ENCODE measurements at regions not wholly inside any gene's neighbourhood (a gene's known extent, or its start where the extent isn't known, plus 50 kb on each side); places are given as distances from the start of the nearest gene placed in this dataset.

- Mint-ChIP-seq H3K4me1 (no peaks in the 10 kb centered on the region), H3K9me3 (no peaks in the 10 kb centered on the region), H3K4me3 (no peak overlapping the region), H3K27ac (ENCODE audit: low read depth) (no peak overlapping the region), H3K27me3 (no peaks in the 10 kb centered on the region), H3K36me3 (ENCODE audit: insufficient read depth) (no peaks in the 10 kb centered on the region)
- ATAC-seq (replicated peaks; ENCODE audit: extremely low read depth, poor library complexity, severe bottlenecking), result no peak
- no peak for DNase-seq (ENCODE audit: low spot score in 2 of 2)
Measured at GRCh38 chr3:14252321-14253021, 73.9 kb downstream of the LSM3 start.

DNA sequence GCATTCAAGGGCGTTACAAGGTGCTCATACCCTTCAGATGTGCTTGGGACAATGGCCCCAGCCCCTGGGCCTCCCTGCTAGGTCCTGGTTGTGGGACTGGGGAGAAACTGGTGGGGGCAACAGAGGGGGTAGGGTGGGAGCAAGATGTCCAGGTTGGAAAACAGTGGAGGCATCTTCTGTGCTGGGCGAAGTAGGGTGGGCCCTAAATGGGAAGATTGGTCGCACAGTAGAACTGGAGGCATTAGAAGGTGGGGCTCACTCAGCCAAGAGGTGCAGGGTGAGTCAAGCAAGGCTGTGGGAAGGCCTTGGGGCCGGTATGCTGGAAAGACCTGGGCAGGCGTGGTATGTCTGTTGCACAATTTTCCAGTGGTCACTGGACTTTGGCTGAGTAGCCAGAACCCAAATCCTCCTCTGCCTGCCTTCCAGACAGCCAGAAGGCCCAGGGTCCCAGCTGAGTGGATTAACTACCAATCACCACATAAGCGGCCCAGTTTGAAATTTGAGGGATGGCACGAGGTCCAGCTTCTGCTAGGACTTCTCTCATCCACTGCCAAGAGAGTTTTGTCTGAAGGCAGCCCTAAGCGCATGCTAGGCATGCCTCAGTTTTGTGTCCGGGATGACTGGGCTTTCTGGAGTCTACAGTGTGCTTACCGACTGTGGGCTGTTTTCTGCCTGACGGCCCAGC is 74.5 kb downstream of the LSM3 start:
- Mint-ChIP-seq H3K27ac (ENCODE audit: low read depth) (no peak overlapping the region), H3K4me3 (no peak overlapping the region), H3K27me3 (no peaks in the 10 kb centered on the region), H3K9me3 (no peaks in the 10 kb centered on the region), H3K4me1 (no peaks in the 10 kb centered on the region), H3K36me3 (ENCODE audit: insufficient read depth) (no peaks in the 10 kb centered on the region)
- ATAC-seq (replicated peaks; ENCODE audit: extremely low read depth, poor library complexity, severe bottlenecking), result no peak
- no peak for DNase-seq (ENCODE audit: low spot score in 2 of 2)

DNA sequence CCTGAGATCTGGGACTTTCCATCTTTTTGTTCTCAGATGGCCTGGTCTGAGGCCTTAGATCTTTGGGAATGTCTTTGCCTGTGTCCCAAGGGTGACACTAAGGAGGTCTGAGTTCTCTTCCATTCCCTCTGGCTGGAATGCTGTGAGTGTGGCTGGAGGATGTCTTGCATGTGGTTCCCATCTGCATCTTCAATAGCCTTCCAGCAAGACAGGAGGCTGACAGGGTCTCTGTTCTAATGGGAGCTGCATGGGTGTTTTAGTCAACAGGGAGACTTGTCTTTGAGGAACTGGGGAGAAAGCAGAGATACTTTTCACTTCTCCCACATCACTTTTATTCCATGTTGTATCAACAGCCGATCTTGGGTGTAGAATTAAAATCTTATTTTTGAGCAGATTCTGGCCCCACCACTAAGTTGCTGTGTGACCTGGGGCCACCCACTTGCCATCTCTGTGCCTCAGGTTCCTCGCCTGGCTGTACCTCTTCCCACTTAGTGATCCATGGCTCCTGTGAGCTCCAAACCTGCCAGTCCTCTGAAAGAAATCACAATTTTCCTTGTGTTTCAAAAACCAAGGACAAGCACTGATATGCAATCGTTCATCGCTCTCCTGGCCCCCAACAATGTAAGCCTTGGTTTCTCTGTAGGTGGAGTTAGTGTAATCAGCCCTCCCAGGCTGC is 75.2 kb downstream of the LSM3 start:
- Mint-ChIP-seq H3K9me3 (no peaks in the 10 kb centered on the region), H3K4me1 (no peaks in the 10 kb centered on the region), H3K36me3 (ENCODE audit: insufficient read depth) (no peaks in the 10 kb centered on the region), H3K4me3 (no peak overlapping the region), H3K27me3 (no peaks in the 10 kb centered on the region), H3K27ac (ENCODE audit: low read depth) (no peak overlapping the region)
- ATAC-seq (replicated peaks; ENCODE audit: extremely low read depth, poor library complexity, severe bottlenecking), result no peak
- no peak for DNase-seq (ENCODE audit: low spot score in 2 of 2)

DNA sequence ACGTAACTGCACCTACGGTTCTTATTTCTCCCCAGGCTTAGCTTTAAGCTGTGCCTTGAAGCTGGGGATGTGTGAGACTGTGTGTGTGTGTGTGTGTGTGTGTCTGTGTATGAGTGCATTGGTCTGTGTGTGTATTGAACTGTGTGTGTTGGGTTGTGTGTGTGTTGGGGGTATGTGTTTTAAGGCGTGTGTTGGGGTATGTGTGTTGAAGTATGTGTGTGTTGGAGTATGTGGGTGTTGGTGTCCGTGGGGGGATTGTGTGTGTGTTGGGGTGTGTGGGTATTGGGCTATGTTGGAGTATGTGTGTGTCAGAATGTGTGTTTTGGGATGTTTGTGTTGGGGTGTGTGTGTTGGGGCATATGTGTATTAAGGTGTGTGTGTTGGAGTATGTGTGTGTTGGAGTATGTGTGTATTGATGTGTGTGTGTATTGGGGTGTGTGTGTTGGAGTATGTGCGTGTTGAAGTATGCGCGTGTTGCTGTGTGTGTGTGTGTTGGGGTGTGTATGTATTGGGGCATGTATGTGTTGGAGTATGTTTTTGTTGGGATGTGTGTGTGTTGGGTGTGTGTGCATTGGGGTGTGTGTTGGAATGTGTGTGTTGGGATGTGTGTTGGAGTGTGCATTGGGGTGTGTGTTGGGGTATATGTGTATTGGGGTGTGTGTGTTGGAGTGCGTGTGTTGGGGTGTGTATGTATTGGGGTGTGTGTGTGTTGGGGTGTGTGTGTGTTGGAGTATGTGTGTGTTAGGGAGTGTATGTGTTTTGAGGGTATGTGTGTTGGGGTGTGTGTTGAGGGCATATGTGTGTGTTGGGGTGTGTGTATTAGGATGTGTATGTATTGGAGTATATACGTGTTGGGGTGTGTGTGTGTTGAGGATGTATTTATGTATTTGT is 76.4 kb downstream of the LSM3 start:
- Mint-ChIP-seq H3K27ac (ENCODE audit: low read depth) (no peak overlapping the region), H3K27me3 (peaks cover 1% of the 10 kb centered on the region), H3K9me3 (no peaks in the 10 kb centered on the region), H3K4me3 (no peak overlapping the region), H3K36me3 (ENCODE audit: insufficient read depth) (no peaks in the 10 kb centered on the region), H3K4me1 (no peaks in the 10 kb centered on the region)
- DNase-seq (ENCODE audit: low spot score in 2 of 2) (no peak), ATAC-seq (replicated peaks; ENCODE audit: extremely low read depth, poor library complexity, severe bottlenecking) (no peak)

- ATAC-seq (replicated peaks; ENCODE audit: extremely low read depth, poor library complexity, severe bottlenecking), result no peak
- Mint-ChIP-seq H3K4me3 (no peak overlapping the region), H3K27ac (ENCODE audit: low read depth) (no peak overlapping the region)
Measured at GRCh38 chr3:14256046-14256445, 77.4 kb downstream of the LSM3 start.

DNA sequence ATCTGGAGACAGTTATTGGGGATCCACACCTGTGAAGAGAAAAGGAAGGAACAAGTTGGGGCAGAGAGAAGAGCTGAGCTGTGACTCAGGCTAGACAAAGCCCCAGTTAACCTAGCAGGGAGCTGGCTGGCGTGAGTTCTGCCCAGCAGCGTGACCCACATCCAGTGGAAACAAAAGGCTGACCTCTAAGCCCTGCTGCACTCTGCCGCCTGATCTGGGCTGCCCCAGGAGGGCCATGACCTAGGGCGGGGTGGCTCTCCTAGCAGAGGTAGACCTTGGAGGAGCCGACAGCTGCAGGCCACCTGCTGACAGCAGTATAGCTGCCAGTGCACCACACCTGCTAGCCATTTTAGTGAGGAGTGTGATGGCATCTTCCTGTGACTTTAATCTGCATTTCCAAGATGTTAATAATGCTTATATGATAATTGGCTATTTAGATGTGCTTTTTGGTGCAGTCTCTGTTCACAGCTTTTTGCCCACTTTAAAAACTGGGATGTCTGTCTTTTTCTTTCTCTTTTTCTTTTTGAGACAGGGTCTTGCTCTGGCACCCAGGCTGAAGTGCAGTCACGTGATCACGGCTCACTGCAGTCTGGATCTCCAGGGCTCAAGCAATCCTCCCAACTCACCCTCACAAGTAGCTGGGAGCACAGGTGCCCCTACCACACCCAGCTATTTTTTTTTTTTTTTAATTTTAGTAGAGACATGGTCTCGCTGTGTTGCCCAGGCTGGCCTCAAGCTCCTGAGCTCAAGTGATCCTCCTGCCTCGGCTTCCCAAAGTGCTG is 78.1 kb downstream of the LSM3 start:
- no peak for DNase-seq (ENCODE audit: low spot score in 2 of 2)
- ATAC-seq (replicated peaks; ENCODE audit: extremely low read depth, poor library complexity, severe bottlenecking), result no peak

More at GRCh38 chr3:14256046-14256445, 77.4 kb downstream of the LSM3 start:
- Mint-ChIP-seq H3K36me3 (ENCODE audit: insufficient read depth) (no peaks in the 10 kb centered on the region), H3K9me3 (no peaks in the 10 kb centered on the region), H3K4me1 (no peaks in the 10 kb centered on the region), H3K27me3 (peaks cover 8% of the 10 kb centered on the region)
- DNase-seq (ENCODE audit: low spot score in 2 of 2), result no peak

DNA sequence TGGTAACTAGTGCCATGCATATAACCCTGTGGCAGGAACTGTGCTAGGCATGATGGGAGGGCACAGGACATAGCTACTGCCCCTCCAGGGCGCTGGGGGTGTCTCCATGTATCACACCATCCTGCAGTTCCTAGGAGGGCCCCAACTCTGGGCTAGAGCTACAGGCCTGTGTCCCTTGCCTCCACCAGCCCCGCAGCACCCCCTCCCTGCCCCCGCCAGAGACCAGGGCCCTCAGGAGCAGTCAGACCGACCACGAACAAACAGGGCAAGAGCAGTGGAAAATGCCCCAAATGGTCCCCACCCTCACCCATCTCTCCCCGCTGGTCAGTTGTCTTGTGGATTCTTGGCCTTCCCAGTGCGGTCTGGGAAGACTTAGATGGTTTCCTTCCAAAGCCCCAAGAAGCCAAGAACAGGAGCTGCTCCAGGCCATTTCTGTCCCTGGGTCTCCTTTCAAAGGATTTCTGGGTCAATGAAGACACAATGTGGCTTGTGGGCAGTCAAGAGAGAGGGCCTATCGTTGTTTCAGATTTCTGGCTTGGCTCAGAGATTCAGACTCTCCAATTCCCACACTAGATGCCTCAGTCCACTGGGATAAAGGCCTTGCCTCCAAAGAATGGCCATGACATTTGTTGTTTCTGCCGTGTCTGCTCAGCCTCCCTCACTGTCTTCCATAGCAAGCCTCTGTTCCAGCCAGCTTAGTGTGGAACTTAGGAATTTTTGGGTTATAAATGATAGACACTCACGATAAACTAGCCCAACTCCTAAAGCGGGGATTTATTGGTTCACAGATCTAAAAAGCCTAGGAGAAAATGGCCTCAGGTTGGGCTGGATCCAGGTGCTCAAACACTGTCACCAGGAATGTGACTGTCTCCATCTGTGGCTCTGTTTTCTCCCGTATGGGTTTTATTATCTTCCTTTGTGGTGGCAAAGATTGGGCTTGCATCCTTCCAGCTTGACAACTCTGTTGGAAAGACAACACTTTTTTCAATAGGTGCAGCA is 80.6 kb downstream of the LSM3 start:
- H3K27ac Mint-ChIP-seq (ENCODE audit: low read depth), result no peak overlapping the region
- no peaks in the 10 kb centered on the region for H3K9me3 Mint-ChIP-seq
- H3K27me3 Mint-ChIP-seq, result peaks cover 21% of the 10 kb centered on the region
- ATAC-seq (replicated peaks; ENCODE audit: extremely low read depth, poor library complexity, severe bottlenecking) (no peak), DNase-seq (ENCODE audit: low spot score in 2 of 2) (no peak)
- no peak overlapping the region for H3K4me3 Mint-ChIP-seq
- no peaks in the 10 kb centered on the region for H3K4me1 Mint-ChIP-seq
- H3K36me3 Mint-ChIP-seq (ENCODE audit: insufficient read depth), result no peaks in the 10 kb centered on the region

More for the DNA sequence above, 78.1 kb downstream of the LSM3 start:
- Mint-ChIP-seq H3K4me1 (no peaks in the 10 kb centered on the region), H3K9me3 (no peaks in the 10 kb centered on the region), H3K36me3 (ENCODE audit: insufficient read depth) (no peaks in the 10 kb centered on the region), H3K27ac (ENCODE audit: low read depth) (no peak overlapping the region), H3K4me3 (no peak overlapping the region), H3K27me3 (peaks cover 8% of the 10 kb centered on the region)

DNA sequence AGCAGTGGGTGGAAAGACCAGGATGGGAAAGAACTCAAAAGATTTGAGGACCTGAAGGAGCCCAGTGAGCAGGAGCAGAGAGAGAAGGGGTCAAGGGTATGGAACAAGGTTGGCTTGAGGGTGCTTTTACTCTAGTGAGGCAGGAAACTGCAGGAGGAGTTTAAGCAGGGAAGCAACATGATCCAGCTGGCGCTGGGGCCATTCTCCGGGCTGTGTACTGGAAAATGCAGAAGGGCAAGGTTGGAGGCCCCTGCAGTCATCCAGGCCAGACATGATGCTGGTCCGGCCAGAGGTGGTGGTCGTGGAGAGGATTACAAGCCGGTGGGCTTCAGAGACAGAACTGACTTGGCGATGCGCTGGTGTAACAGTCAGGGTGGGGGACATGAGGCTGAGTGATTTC is 81.8 kb downstream of the LSM3 start:
- no peak overlapping the region for H3K4me3 Mint-ChIP-seq
- H3K36me3 Mint-ChIP-seq (ENCODE audit: insufficient read depth), result no peaks in the 10 kb centered on the region
- no peaks in the 10 kb centered on the region for H3K9me3 Mint-ChIP-seq
- DNase-seq (ENCODE audit: low spot score in 2 of 2), result no peak
- no peak for ATAC-seq (replicated peaks; ENCODE audit: extremely low read depth, poor library complexity, severe bottlenecking)
- peaks cover 26% of the 10 kb centered on the region for H3K27me3 Mint-ChIP-seq
- H3K4me1 Mint-ChIP-seq, result no peaks in the 10 kb centered on the region
- no peak overlapping the region for H3K27ac Mint-ChIP-seq (ENCODE audit: low read depth)

- DNase-seq (ENCODE audit: low spot score in 2 of 2) (peak; percentile 45 to 69), ATAC-seq (replicated peaks; ENCODE audit: extremely low read depth, poor library complexity, severe bottlenecking) (peak; percentile 28)
- H3K27ac Mint-ChIP-seq (ENCODE audit: low read depth), result no peak overlapping the region
- peaks cover 26% of the 10 kb centered on the region for H3K27me3 Mint-ChIP-seq
- no peaks in the 10 kb centered on the region for H3K4me1 Mint-ChIP-seq
- H3K36me3 Mint-ChIP-seq (ENCODE audit: insufficient read depth), result no peaks in the 10 kb centered on the region
- H3K4me3 Mint-ChIP-seq, result no peak overlapping the region
- no peaks in the 10 kb centered on the region for H3K9me3 Mint-ChIP-seq
Measured at GRCh38 chr3:14261229-14261628, 82.6 kb downstream of the LSM3 start.

- peaks cover 26% of the 10 kb centered on the region for H3K27me3 Mint-ChIP-seq
- no peaks in the 10 kb centered on the region for H3K36me3 Mint-ChIP-seq (ENCODE audit: insufficient read depth)
- no peak for ATAC-seq (replicated peaks; ENCODE audit: extremely low read depth, poor library complexity, severe bottlenecking)
- H3K4me1 Mint-ChIP-seq, result no peaks in the 10 kb centered on the region
- no peak overlapping the region for H3K4me3 Mint-ChIP-seq
- no peak overlapping the region for H3K27ac Mint-ChIP-seq (ENCODE audit: low read depth)
- H3K9me3 Mint-ChIP-seq, result no peaks in the 10 kb centered on the region
- no peak for DNase-seq (ENCODE audit: low spot score in 2 of 2)
Measured at GRCh38 chr3:14262212-14262611, 83.6 kb downstream of the LSM3 start.

DNA sequence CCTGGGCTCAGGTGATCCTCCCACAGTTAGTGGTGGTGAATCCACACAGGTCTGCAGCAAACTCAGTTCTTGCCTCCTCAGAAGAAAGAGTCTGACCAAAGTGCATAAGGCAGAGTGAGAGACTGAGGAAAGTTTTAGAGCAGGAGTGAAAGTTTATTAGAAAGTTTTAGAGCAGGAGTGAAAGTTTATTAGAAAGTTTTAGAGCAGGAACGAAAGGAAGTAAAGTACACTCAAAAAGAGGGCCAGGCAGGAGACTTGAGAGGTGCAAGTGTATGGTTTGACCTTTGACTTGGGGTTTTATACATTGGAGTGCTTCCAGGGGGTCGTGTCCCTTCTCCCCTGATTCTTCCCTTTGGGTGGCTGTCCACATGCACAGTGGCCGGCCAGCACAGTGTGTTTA is 84.2 kb downstream of the LSM3 start:
- Mint-ChIP-seq H3K36me3 (ENCODE audit: insufficient read depth) (no peaks in the 10 kb centered on the region), H3K9me3 (no peaks in the 10 kb centered on the region), H3K27ac (ENCODE audit: low read depth) (no peak overlapping the region), H3K4me1 (no peaks in the 10 kb centered on the region), H3K27me3 (peaks cover 32% of the 10 kb centered on the region), H3K4me3 (no peak overlapping the region)
- ATAC-seq (replicated peaks; ENCODE audit: extremely low read depth, poor library complexity, severe bottlenecking) (no peak), DNase-seq (ENCODE audit: low spot score in 2 of 2) (no peak)
